Adrenal gland (tissue), 5 donors: ENCODE measurements at regions not wholly inside any gene's neighbourhood (a gene's known extent, or its start where the extent isn't known, plus 50 kb on each side); places are given as distances from the start of the nearest gene placed in this dataset.

ENCODE experiments used
- POLR2A ChIP-seq, 2 donors: fragments of 450-650 bp; IDR thresholded peaks; one replicate each; pipeline ENCODE4 v1.6.1; 2017; ENCODE audit warnings: antibody characterized with exemption in 2 of 2, mild to moderate bottlenecking in 2 of 2, moderate library complexity in 1 of 2
- TF ChIP-seq, protein P1 (sequence below), 6 experiments: fragments of 450-650 bp in 4 of 6; fragments of 200-600 bp in 2 of 6; sonication (generic) in 1 of 6; IDR thresholded peaks; 1 replicate in 5 of 6; 2 replicates in 1 of 6; pipeline versions ENCODE4 v1.5.1 to v1.8.0; 2016 to 2021; ENCODE audit warnings: antibody characterized with exemption in 6 of 6, mild to moderate bottlenecking in 2 of 6, moderate library complexity in 1 of 6
- donor health status: DM: no; HTN: no; CAD: no.

GRCh38 chr12:30164382-30165318 is 380.9 kb upstream of the TMTC1 start:
- TF ChIP-seq, protein P1, sequence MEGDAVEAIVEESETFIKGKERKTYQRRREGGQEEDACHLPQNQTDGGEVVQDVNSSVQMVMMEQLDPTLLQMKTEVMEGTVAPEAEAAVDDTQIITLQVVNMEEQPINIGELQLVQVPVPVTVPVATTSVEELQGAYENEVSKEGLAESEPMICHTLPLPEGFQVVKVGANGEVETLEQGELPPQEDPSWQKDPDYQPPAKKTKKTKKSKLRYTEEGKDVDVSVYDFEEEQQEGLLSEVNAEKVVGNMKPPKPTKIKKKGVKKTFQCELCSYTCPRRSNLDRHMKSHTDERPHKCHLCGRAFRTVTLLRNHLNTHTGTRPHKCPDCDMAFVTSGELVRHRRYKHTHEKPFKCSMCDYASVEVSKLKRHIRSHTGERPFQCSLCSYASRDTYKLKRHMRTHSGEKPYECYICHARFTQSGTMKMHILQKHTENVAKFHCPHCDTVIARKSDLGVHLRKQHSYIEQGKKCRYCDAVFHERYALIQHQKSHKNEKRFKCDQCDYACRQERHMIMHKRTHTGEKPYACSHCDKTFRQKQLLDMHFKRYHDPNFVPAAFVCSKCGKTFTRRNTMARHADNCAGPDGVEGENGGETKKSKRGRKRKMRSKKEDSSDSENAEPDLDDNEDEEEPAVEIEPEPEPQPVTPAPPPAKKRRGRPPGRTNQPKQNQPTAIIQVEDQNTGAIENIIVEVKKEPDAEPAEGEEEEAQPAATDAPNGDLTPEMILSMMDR (IDR thresholded peaks at IDR 0.05): no peak
- TF ChIP-seq POLR2A (IDR thresholded peaks at IDR 0.05): no peak
